Liver (tissue), 8 donors: ENCODE measurements at regions not wholly inside any gene's neighbourhood (a gene's known extent, or its start where the extent isn't known, plus 50 kb on each side); places are given as distances from the start of the nearest gene placed in this dataset.

Experiments used
- DNase-seq: peaks from one replicate; pipeline ENCODE4 v3.0.0-alpha.2; 2017; ENCODE audit warnings: low spot score
- H3K27ac ChIP-seq, 2 donors: one replicate each; pipeline ENCODE4 v1.7.0; 2013; ENCODE audit warnings: inconsistent platforms in 2 of 2, low read length in 2 of 2, control low read depth in 1 of 2, low read depth in 1 of 2, mild to moderate bottlenecking in 1 of 2
- H3K27me3 ChIP-seq, 4 donors: one replicate each; pipeline versions ENCODE4 v1.6.1 to v1.7.0; 2013; ENCODE audit warnings: low read length in 3 of 4, inconsistent platforms in 1 of 4, mild to moderate bottlenecking in 1 of 4, moderate library complexity in 1 of 4; ENCODE audit not compliant: control insufficient read depth in 4 of 4, insufficient read depth in 4 of 4
- H3K36me3 ChIP-seq, 4 donors: one replicate each; pipeline versions ENCODE4 v1.6.1 to v1.7.0; 2013; ENCODE audit warnings: low read length in 3 of 4, mild to moderate bottlenecking in 3 of 4, low read depth in 1 of 4, moderate library complexity in 1 of 4; ENCODE audit not compliant: control insufficient read depth in 4 of 4, insufficient read depth in 3 of 4
- H3K4me1 ChIP-seq, 4 donors: one replicate each; pipeline versions ENCODE4 v1.6.1 to v1.7.0; 2013; ENCODE audit warnings: low read length in 3 of 4, mild to moderate bottlenecking in 3 of 4, moderate library complexity in 1 of 4; ENCODE audit not compliant: control insufficient read depth in 4 of 4, insufficient read depth in 4 of 4
- H3K4me3 ChIP-seq, 3 donors: one replicate each; pipeline versions ENCODE4 v1.6.1 to v1.7.0; 2013; ENCODE audit warnings: low read length in 3 of 3, control low read depth in 1 of 3, low read depth in 1 of 3, mild to moderate bottlenecking in 1 of 3
- H3K9ac ChIP-seq, 2 donors: one replicate each; pipeline ENCODE4 v1.7.0; 2013; ENCODE audit warnings: low read length in 2 of 2, mild to moderate bottlenecking in 2 of 2, moderate library complexity in 2 of 2, control low read depth in 1 of 2, low read depth in 1 of 2
- H3K9me3 ChIP-seq, 4 donors: one replicate each; pipeline versions ENCODE4 v1.6.1 to v1.7.0; 2013; ENCODE audit warnings: low read length in 3 of 4; ENCODE audit not compliant: control insufficient read depth in 4 of 4
- EGR1 ChIP-seq, 2 donors: IDR thresholded peaks; 2 replicates each; pipeline ENCODE4 v1.6.1; 2016 to 2018; ENCODE audit warnings: antibody characterized with exemption in 2 of 2, low read depth in 2 of 2
- FOXA1 ChIP-seq: IDR thresholded peaks from 2 replicates; pipeline ENCODE4 v1.6.1; 2016; ENCODE audit warnings: antibody characterized with exemption
- FOXA2 ChIP-seq: IDR thresholded peaks from 2 replicates; pipeline ENCODE4 v1.6.1; 2016; ENCODE audit warnings: antibody characterized with exemption
- GABPA ChIP-seq, 2 donors: IDR thresholded peaks in 1 of 2; conservative IDR thresholded peaks in 1 of 2; 2 replicates each; pipeline ENCODE4 v1.6.1; 2016; ENCODE audit warnings: antibody characterized with exemption in 2 of 2, mild to moderate bottlenecking in 1 of 2, moderate library complexity in 1 of 2
- HNF4A ChIP-seq, 2 donors: conservative IDR thresholded peaks; 2 replicates each; pipeline ENCODE4 v1.6.1; 2016; ENCODE audit warnings: antibody characterized with exemption in 2 of 2, mild to moderate bottlenecking in 2 of 2
- HNF4G ChIP-seq: IDR thresholded peaks from 2 replicates; pipeline ENCODE4 v1.6.1; 2016; ENCODE audit warnings: antibody characterized with exemption
- JUND ChIP-seq, 2 donors: IDR thresholded peaks; 2 replicates each; pipeline ENCODE4 v1.6.1; 2016; ENCODE audit warnings: antibody characterized with exemption in 2 of 2
- NR2F2 ChIP-seq: IDR thresholded peaks from 2 replicates; pipeline ENCODE4 v1.6.1; 2016; ENCODE audit warnings: antibody characterized with exemption
- RAD21 ChIP-seq, 2 donors: IDR thresholded peaks; 2 replicates each; pipeline ENCODE4 v1.6.1; 2016; ENCODE audit warnings: antibody characterized with exemption in 2 of 2, mild to moderate bottlenecking in 2 of 2
- RXRA ChIP-seq, 2 donors: IDR thresholded peaks; 2 replicates each; pipeline ENCODE4 v1.6.1; 2017 to 2018; ENCODE audit warnings: antibody characterized with exemption in 2 of 2, mild to moderate bottlenecking in 1 of 2
- TAF1 ChIP-seq: conservative IDR thresholded peaks from 2 replicates; pipeline ENCODE4 v1.6.1; 2016; ENCODE audit warnings: antibody characterized with exemption, mild to moderate bottlenecking
- YY1 ChIP-seq: IDR thresholded peaks from 2 replicates; pipeline ENCODE4 v1.6.1; 2016; ENCODE audit warnings: antibody characterized with exemption, mild to moderate bottlenecking
- WGBS: extraction: QIAGEN DNeasy Blood & Tissue Kit; methylation state at CpG from one replicate; pipeline ENCODE4 v1.1.7; 2013; 5-methylcytosine and 5-hydroxymethylcytosine counted together
- TF ChIP-seq, protein P1 (sequence below): fragments of 150-350 bp; IDR thresholded peaks from 2 replicates; pipeline ENCODE4 v1.5.1; 2017; ENCODE audit warnings: improper control_type of control experiment, low read depth, low read length; ENCODE audit not compliant: missing input control
- TF ChIP-seq, protein P2 (sequence below): IDR thresholded peaks from 2 replicates; pipeline ENCODE4 v1.6.1; 2016; ENCODE audit warnings: antibody characterized with exemption
- TF ChIP-seq, protein P3 (sequence below): IDR thresholded peaks from 2 replicates; pipeline ENCODE4 v1.6.1; 2016; ENCODE audit warnings: antibody characterized with exemption
- TF ChIP-seq, protein P4 (sequence below): IDR thresholded peaks from 2 replicates; pipeline ENCODE4 v1.6.1; 2016; ENCODE audit warnings: antibody characterized with exemption, mild to moderate bottlenecking
- donor health status: healthy.
- donor health status: healthy.
- donor health status: healthy.
- donor health status: healthy.
- donor health status: healthy.

DNA sequence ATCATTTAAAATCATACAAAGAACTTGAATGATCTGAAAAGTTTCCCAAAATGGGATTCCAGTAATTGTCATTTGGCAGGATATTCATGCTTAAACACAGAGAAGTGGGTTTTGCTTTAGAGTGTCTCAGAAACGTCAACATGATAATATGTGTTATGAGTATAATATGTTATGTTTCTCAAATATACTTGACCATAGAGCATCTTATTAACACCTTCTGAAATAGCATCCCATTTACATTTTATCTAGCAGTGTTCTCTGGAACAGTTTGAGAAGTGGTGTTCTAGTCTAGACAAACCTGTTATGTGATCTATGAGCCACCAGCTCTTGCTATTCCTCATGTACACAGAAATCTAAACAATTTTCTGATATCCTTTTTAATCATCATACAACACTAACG, 588.8 kb upstream of the PBX1 start:
- no peaks in the 10 kb centered on the region for H3K4me1 ChIP-seq

DNA sequence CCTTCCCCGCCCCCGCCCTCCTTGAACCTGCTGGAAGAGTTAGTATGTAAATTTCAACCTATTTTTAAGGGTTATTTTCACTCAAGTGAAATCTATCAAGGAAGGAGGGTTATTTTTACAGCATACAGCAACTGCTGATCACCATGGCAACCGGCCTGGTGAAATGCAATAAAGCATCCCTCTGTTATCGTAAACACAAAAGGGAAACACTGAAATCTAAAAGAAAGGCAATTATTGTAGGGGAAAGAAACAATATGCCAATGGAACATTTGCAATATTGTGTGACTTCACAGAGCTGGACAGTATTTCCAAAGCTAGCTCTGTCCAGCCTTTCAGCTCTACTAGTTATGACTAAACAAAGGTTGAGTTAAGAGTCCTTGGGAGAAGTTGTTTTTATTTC, 588.3 kb upstream of the PBX1 start:
- no peak overlapping the region for H3K4me3 ChIP-seq
- TF ChIP-seq JUND (IDR thresholded peaks at IDR 0.05) (no peak), EGR1 (IDR thresholded peaks at IDR 0.05; ENCODE audit: low read depth in 2 of 2) (no peak), FOXA1 (no peak), GABPA (IDR thresholded peaks at IDR 0.05 in 1 of 2, conservative IDR thresholded peaks at IDR 0.05 in 1 of 2) (no peak), NR2F2 (no peak), TAF1 (no peak), FOXA2 (no peak), YY1 (no peak), RAD21 (IDR thresholded peaks at IDR 0.05) (no peak)
- TF ChIP-seq, protein P1, sequence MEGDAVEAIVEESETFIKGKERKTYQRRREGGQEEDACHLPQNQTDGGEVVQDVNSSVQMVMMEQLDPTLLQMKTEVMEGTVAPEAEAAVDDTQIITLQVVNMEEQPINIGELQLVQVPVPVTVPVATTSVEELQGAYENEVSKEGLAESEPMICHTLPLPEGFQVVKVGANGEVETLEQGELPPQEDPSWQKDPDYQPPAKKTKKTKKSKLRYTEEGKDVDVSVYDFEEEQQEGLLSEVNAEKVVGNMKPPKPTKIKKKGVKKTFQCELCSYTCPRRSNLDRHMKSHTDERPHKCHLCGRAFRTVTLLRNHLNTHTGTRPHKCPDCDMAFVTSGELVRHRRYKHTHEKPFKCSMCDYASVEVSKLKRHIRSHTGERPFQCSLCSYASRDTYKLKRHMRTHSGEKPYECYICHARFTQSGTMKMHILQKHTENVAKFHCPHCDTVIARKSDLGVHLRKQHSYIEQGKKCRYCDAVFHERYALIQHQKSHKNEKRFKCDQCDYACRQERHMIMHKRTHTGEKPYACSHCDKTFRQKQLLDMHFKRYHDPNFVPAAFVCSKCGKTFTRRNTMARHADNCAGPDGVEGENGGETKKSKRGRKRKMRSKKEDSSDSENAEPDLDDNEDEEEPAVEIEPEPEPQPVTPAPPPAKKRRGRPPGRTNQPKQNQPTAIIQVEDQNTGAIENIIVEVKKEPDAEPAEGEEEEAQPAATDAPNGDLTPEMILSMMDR, result no peak
- TF ChIP-seq, protein P2, sequence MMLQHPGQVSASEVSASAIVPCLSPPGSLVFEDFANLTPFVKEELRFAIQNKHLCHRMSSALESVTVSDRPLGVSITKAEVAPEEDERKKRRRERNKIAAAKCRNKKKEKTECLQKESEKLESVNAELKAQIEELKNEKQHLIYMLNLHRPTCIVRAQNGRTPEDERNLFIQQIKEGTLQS, result no peak
- no peak overlapping the region for H3K27ac ChIP-seq
- no peaks in the 10 kb centered on the region for H3K4me1 ChIP-seq
- H3K27me3 ChIP-seq, result no peaks in the 10 kb centered on the region
- no peak overlapping the region for H3K9ac ChIP-seq
- no peaks in the 10 kb centered on the region for H3K9me3 ChIP-seq
- H3K36me3 ChIP-seq, result no peaks in the 10 kb centered on the region
- no peak for DNase-seq
- WGBS, result 70% methylated on average over 4 of the region's 4 CpGs

More for the DNA sequence above, 588.8 kb upstream of the PBX1 start:
- WGBS, result 70% methylated on average over 2 of the region's 2 CpGs
- Histone ChIP-seq H3K9ac (no peak overlapping the region), H3K27me3 (no peaks in the 10 kb centered on the region), H3K27ac (no peak overlapping the region), H3K4me3 (no peak overlapping the region), H3K9me3 (no peaks in the 10 kb centered on the region), H3K36me3 (no peaks in the 10 kb centered on the region)
- DNase-seq, result no peak
- TF ChIP-seq RXRA (IDR thresholded peaks at IDR 0.05) (no peak), EGR1 (IDR thresholded peaks at IDR 0.05; ENCODE audit: low read depth in 2 of 2) (no peak), RAD21 (IDR thresholded peaks at IDR 0.05) (no peak), HNF4A (conservative IDR thresholded peaks at IDR 0.05) (no peak), YY1 (no peak), HNF4G (no peak), GABPA (IDR thresholded peaks at IDR 0.05 in 1 of 2, conservative IDR thresholded peaks at IDR 0.05 in 1 of 2) (no peak), FOXA2 (no peak), NR2F2 (no peak), TAF1 (no peak), FOXA1 (no peak), JUND (IDR thresholded peaks at IDR 0.05) (no peak)
- TF ChIP-seq, protein P2, result no peak
- TF ChIP-seq, protein P3, sequence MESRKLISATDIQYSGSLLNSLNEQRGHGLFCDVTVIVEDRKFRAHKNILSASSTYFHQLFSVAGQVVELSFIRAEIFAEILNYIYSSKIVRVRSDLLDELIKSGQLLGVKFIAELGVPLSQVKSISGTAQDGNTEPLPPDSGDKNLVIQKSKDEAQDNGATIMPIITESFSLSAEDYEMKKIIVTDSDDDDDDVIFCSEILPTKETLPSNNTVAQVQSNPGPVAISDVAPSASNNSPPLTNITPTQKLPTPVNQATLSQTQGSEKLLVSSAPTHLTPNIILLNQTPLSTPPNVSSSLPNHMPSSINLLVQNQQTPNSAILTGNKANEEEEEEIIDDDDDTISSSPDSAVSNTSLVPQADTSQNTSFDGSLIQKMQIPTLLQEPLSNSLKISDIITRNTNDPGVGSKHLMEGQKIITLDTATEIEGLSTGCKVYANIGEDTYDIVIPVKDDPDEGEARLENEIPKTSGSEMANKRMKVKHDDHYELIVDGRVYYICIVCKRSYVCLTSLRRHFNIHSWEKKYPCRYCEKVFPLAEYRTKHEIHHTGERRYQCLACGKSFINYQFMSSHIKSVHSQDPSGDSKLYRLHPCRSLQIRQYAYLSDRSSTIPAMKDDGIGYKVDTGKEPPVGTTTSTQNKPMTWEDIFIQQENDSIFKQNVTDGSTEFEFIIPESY, result no peak
- TF ChIP-seq, protein P1, result no peak
- TF ChIP-seq, protein P4, sequence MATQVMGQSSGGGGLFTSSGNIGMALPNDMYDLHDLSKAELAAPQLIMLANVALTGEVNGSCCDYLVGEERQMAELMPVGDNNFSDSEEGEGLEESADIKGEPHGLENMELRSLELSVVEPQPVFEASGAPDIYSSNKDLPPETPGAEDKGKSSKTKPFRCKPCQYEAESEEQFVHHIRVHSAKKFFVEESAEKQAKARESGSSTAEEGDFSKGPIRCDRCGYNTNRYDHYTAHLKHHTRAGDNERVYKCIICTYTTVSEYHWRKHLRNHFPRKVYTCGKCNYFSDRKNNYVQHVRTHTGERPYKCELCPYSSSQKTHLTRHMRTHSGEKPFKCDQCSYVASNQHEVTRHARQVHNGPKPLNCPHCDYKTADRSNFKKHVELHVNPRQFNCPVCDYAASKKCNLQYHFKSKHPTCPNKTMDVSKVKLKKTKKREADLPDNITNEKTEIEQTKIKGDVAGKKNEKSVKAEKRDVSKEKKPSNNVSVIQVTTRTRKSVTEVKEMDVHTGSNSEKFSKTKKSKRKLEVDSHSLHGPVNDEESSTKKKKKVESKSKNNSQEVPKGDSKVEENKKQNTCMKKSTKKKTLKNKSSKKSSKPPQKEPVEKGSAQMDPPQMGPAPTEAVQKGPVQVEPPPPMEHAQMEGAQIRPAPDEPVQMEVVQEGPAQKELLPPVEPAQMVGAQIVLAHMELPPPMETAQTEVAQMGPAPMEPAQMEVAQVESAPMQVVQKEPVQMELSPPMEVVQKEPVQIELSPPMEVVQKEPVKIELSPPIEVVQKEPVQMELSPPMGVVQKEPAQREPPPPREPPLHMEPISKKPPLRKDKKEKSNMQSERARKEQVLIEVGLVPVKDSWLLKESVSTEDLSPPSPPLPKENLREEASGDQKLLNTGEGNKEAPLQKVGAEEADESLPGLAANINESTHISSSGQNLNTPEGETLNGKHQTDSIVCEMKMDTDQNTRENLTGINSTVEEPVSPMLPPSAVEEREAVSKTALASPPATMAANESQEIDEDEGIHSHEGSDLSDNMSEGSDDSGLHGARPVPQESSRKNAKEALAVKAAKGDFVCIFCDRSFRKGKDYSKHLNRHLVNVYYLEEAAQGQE, result no peak
